ENCODE measurements at regions not wholly inside any gene's neighbourhood (a gene's known extent, or its start where the extent isn't known, plus 50 kb on each side); places are given as distances from the start of the nearest gene placed in this dataset.

DNA sequence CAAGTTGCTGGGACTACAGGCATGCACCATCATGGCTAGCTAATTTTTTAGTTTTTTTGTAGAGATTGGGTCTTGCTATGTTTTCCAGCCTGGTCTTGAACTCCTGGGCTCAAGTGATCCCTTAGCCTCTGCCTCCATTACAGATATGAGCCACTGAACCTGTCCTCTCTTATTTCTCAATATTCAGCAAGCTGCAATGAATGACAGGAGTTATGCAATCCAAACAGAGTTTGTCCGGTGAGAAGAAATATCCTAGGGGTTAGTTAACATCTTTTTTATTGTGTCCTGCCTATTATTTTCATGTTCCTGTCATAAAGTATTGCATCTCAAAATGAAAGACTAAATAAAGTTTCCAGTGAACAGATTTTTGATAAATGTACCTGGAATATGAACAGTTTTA lies 1161.4 kb downstream of the OTOL1 start:
- H3K4ac ChIP-seq (ENCODE audit: low read depth, low read length) = no peak overlapping the region
- no peak overlapping the region for H3K27ac ChIP-seq (ENCODE audit: low read depth, low read length)
- no peaks in the 10 kb centered on the region for H3K4me1 ChIP-seq (ENCODE audit: control insufficient read depth, low read depth, low read length)
- H3K27me3 ChIP-seq (ENCODE audit: insufficient read depth, low read length, poor library complexity) = no peaks in the 10 kb centered on the region
- no CpG with 5 or more reads among the region's 1 CpG for WGBS (ENCODE audit: extremely low coverage, insufficient coverage, low lambda C conversion rate)
- no peak overlapping the region for H2BK120ac ChIP-seq (ENCODE audit: low read depth, low read length)
- H3K23ac ChIP-seq (ENCODE audit: low read length) = no peak overlapping the region
- no peak overlapping the region for H4K5ac ChIP-seq (ENCODE audit: low read length)
- no peak overlapping the region for H3K18ac ChIP-seq (ENCODE audit: low read length)
- DNase-seq = no peak
- H3K4me2 ChIP-seq (ENCODE audit: low read length) = no peak overlapping the region
- no peak overlapping the region for H2BK15ac ChIP-seq (replicated peaks; ENCODE audit: low read depth)
- no peaks in the 10 kb centered on the region for H3K79me2 ChIP-seq (ENCODE audit: control insufficient read depth, insufficient read depth, low read length)
- H3K56ac ChIP-seq (ENCODE audit: low read length) = no peak overlapping the region
- H3K4me3 ChIP-seq (ENCODE audit: low read length) = no peak overlapping the region
- H3K36me3 ChIP-seq (ENCODE audit: control insufficient read depth, insufficient read depth, low read length) = no peaks in the 10 kb centered on the region
- no peak overlapping the region for H2BK5ac ChIP-seq (ENCODE audit: low read length)
- no peak overlapping the region for H4K8ac ChIP-seq (ENCODE audit: low read depth, low read length)
- H2AK5ac ChIP-seq (ENCODE audit: low read length) = no peak overlapping the region
- H3K79me1 ChIP-seq (ENCODE audit: low read length) = no peaks in the 10 kb centered on the region
- no peak overlapping the region for H3K9ac ChIP-seq (ENCODE audit: low read length)

DNA sequence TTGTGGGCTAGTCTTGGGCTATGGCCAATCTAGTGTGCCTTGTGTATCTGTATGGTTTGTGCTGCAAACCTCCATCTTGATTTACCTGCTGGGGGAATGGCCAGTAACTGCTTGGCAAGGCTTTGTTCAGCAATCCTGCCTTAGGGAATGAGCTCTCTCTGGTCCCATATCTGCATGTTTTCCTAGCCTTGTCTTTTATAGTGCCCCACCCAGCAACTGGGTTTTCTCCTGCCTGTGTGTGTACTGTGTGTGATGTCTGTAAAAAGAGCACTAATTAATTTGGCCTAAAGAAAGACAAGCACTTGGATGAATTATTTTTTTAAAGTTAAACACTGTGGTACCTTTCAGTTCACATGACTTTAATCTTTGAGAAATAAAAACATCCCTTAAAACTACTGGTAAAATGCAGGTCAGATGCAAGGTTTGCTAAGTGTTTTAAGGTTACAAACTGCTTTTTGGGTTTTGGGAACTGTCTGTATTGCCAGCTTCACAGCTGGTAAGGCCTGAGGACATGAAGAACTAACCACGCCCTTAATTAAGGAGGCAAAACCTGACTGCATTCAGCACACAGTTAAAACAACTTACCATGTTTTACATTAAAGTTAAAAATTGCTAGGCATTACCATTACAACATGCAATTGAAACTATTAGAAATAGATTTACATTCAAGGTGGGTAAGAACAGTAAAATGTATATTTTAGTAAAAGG lies 1169.2 kb downstream of the OTOL1 start:
- no peak overlapping the region for H3K4me2 ChIP-seq (ENCODE audit: low read length)
- no peak overlapping the region for H3K56ac ChIP-seq (ENCODE audit: low read length)
- no peak overlapping the region for H3K4me3 ChIP-seq (ENCODE audit: low read length)
- no peaks in the 10 kb centered on the region for H3K36me3 ChIP-seq (ENCODE audit: control insufficient read depth, insufficient read depth, low read length)
- no peak overlapping the region for H2AK5ac ChIP-seq (ENCODE audit: low read length)
- H3K9ac ChIP-seq (ENCODE audit: low read length) = no peak overlapping the region
- H3K4ac ChIP-seq (ENCODE audit: low read depth, low read length) = no peak overlapping the region
- no peak overlapping the region for H4K8ac ChIP-seq (ENCODE audit: low read depth, low read length)
- H4K5ac ChIP-seq (ENCODE audit: low read length) = no peak overlapping the region
- H2BK120ac ChIP-seq (ENCODE audit: low read depth, low read length) = no peak overlapping the region
- no peaks in the 10 kb centered on the region for H3K79me1 ChIP-seq (ENCODE audit: low read length)
- H3K27ac ChIP-seq (ENCODE audit: low read depth, low read length) = no peak overlapping the region
- no peak overlapping the region for H2BK15ac ChIP-seq (replicated peaks; ENCODE audit: low read depth)
- H3K79me2 ChIP-seq (ENCODE audit: control insufficient read depth, insufficient read depth, low read length) = no peaks in the 10 kb centered on the region
- no peaks in the 10 kb centered on the region for H3K27me3 ChIP-seq (ENCODE audit: insufficient read depth, low read length, poor library complexity)
- no peak for DNase-seq
- no peaks in the 10 kb centered on the region for H3K4me1 ChIP-seq (ENCODE audit: control insufficient read depth, low read depth, low read length)
- no peak overlapping the region for H2BK5ac ChIP-seq (ENCODE audit: low read length)
- H3K18ac ChIP-seq (ENCODE audit: low read length) = no peak overlapping the region
- H3K23ac ChIP-seq (ENCODE audit: low read length) = no peak overlapping the region
- no CpG with 5 or more reads among the region's 1 CpG for WGBS (ENCODE audit: extremely low coverage, insufficient coverage, low lambda C conversion rate)

DNA sequence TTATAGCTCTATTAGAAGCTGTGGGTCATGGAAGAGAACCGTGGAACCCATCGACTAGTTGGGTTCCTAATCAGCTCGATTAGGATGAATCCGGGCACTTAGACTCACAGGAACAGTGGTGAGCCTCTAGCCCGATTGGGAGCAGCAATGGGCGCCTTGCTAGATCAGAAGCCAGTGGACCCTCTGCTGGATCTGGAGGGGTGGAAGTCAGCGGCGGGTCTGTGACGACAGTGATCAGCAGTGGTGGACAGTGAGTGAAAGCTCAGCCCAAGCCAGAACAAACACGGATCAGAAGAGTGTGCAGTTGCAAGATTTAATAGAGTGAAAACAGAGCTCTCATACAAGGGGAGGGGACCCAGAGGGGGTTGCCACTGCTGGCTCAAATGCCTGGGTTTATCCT lies 1170.2 kb downstream of the OTOL1 start:
- H3K4me1 ChIP-seq (ENCODE audit: control insufficient read depth, low read depth, low read length) = no peaks in the 10 kb centered on the region
- no peak overlapping the region for H3K56ac ChIP-seq (ENCODE audit: low read length)
- no peak overlapping the region for H4K5ac ChIP-seq (ENCODE audit: low read length)
- no peak overlapping the region for H2AK5ac ChIP-seq (ENCODE audit: low read length)
- no peak overlapping the region for H3K4me2 ChIP-seq (ENCODE audit: low read length)
- no peaks in the 10 kb centered on the region for H3K79me1 ChIP-seq (ENCODE audit: low read length)
- H3K9ac ChIP-seq (ENCODE audit: low read length) = no peak overlapping the region
- H3K27ac ChIP-seq (ENCODE audit: low read depth, low read length) = no peak overlapping the region
- H3K23ac ChIP-seq (ENCODE audit: low read length) = no peak overlapping the region
- no peaks in the 10 kb centered on the region for H3K36me3 ChIP-seq (ENCODE audit: control insufficient read depth, insufficient read depth, low read length)
- H3K79me2 ChIP-seq (ENCODE audit: control insufficient read depth, insufficient read depth, low read length) = no peaks in the 10 kb centered on the region
- H3K18ac ChIP-seq (ENCODE audit: low read length) = no peak overlapping the region
- no peak for DNase-seq
- no peak overlapping the region for H2BK5ac ChIP-seq (ENCODE audit: low read length)
- no peak overlapping the region for H3K4me3 ChIP-seq (ENCODE audit: low read length)
- H2BK15ac ChIP-seq (replicated peaks; ENCODE audit: low read depth) = no peak overlapping the region
- H3K27me3 ChIP-seq (ENCODE audit: insufficient read depth, low read length, poor library complexity) = no peaks in the 10 kb centered on the region
- no CpG with 5 or more reads among the region's 10 CpGs for WGBS (ENCODE audit: extremely low coverage, insufficient coverage, low lambda C conversion rate)
- no peak overlapping the region for H2BK120ac ChIP-seq (ENCODE audit: low read depth, low read length)
- no peak overlapping the region for H3K4ac ChIP-seq (ENCODE audit: low read depth, low read length)
- no peak overlapping the region for H4K8ac ChIP-seq (ENCODE audit: low read depth, low read length)

DNA sequence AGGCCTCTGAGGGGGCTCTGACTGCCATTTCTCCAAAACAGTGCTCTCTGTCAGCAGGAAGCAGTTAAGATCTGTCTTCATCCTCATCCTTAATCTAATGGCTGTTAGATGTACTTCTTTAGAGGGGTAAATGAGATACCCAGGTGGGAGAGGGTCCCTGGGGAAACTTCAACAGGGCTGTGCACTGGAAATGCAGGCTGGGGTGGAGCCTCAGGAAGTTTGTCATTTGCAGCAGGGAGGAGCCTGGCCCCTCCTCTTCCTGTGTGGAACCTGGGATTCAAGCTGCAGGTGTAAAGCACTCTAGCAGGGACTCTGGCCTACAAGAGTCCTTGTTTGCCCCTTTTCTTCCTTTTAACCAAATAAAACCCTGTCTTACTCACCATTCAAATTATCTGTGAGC lies 1173.6 kb downstream of the OTOL1 start:
- DNase-seq = no peak
- no peak overlapping the region for H2BK15ac ChIP-seq (replicated peaks; ENCODE audit: low read depth)
- H3K79me1 ChIP-seq (ENCODE audit: low read length) = no peaks in the 10 kb centered on the region
- H2AK5ac ChIP-seq (ENCODE audit: low read length) = no peak overlapping the region
- H3K4me1 ChIP-seq (ENCODE audit: control insufficient read depth, low read depth, low read length) = no peaks in the 10 kb centered on the region
- H4K8ac ChIP-seq (ENCODE audit: low read depth, low read length) = no peak overlapping the region
- H3K4me3 ChIP-seq (ENCODE audit: low read length) = no peak overlapping the region
- no peak overlapping the region for H2BK5ac ChIP-seq (ENCODE audit: low read length)
- H3K27me3 ChIP-seq (ENCODE audit: insufficient read depth, low read length, poor library complexity) = no peaks in the 10 kb centered on the region
- H3K18ac ChIP-seq (ENCODE audit: low read length) = no peak overlapping the region
- no peak overlapping the region for H3K9ac ChIP-seq (ENCODE audit: low read length)
- H3K36me3 ChIP-seq (ENCODE audit: control insufficient read depth, insufficient read depth, low read length) = no peaks in the 10 kb centered on the region
- no peak overlapping the region for H3K27ac ChIP-seq (ENCODE audit: low read depth, low read length)
- no peak overlapping the region for H3K56ac ChIP-seq (ENCODE audit: low read length)
- H3K23ac ChIP-seq (ENCODE audit: low read length) = no peak overlapping the region
- no peak overlapping the region for H4K5ac ChIP-seq (ENCODE audit: low read length)
- no peaks in the 10 kb centered on the region for H3K79me2 ChIP-seq (ENCODE audit: control insufficient read depth, insufficient read depth, low read length)
- no peak overlapping the region for H2BK120ac ChIP-seq (ENCODE audit: low read depth, low read length)
- H3K4ac ChIP-seq (ENCODE audit: low read depth, low read length) = no peak overlapping the region
- no peak overlapping the region for H3K4me2 ChIP-seq (ENCODE audit: low read length)

DNA sequence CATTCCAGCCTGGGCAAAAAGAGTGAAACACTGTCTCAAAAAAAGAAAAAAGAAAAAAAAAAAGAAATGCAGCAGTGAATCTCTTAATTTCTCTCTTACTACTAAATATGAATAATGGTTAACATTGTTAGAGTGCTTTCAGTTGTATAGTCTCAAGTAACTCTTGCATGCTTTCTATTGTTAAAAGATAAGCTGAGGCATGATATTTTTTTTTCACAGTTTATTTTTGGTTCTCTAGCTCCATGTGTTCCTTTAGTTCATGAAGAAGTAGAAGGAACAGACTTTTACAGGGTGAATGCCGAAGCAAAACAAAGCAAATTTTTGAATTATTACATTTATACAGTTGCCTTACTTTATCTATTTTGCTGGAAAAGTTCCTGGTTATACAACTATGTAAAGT lies 1180.9 kb downstream of the OTOL1 start:
- Histone ChIP-seq H3K36me3 (ENCODE audit: control insufficient read depth, insufficient read depth, low read length) (no peaks in the 10 kb centered on the region), H3K4ac (ENCODE audit: low read depth, low read length) (no peak overlapping the region)

DNA sequence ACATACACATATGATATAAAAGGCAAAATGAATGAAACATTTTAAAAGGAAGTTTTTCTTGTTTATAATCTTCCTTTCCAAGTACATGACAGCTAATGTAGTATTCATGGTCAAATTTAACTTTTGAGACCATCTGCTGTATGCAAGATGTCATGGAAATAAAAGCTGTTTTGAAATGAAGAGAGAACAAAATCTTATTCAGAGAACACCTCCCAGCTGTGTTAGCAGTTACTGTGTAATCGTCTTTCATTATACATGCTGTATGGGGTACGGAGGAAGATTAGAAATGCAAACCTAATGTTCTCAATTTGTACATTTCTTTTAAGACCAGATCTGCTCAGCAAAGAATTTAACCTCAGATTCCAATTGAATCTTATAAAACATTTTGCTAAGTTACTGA lies 1182.3 kb downstream of the OTOL1 start:
- DNase-seq = no peak
- Histone ChIP-seq H3K18ac (ENCODE audit: low read length) (no peak overlapping the region), H2BK15ac (replicated peaks; ENCODE audit: low read depth) (no peak overlapping the region), H3K4me2 (ENCODE audit: low read length) (no peak overlapping the region), H3K4me1 (ENCODE audit: control insufficient read depth, low read depth, low read length) (no peaks in the 10 kb centered on the region), H3K9ac (ENCODE audit: low read length) (no peak overlapping the region), H3K4ac (ENCODE audit: low read depth, low read length) (no peak overlapping the region), H3K56ac (ENCODE audit: low read length) (no peak overlapping the region), H3K23ac (ENCODE audit: low read length) (no peak overlapping the region), H2BK120ac (ENCODE audit: low read depth, low read length) (no peak overlapping the region), H4K8ac (ENCODE audit: low read depth, low read length) (no peak overlapping the region), H3K36me3 (ENCODE audit: control insufficient read depth, insufficient read depth, low read length) (no peaks in the 10 kb centered on the region), H4K5ac (ENCODE audit: low read length) (no peak overlapping the region), H2BK5ac (ENCODE audit: low read length) (no peak overlapping the region), H3K79me1 (ENCODE audit: low read length) (no peaks in the 10 kb centered on the region), H3K27me3 (ENCODE audit: insufficient read depth, low read length, poor library complexity) (no peaks in the 10 kb centered on the region), H3K79me2 (ENCODE audit: control insufficient read depth, insufficient read depth, low read length) (no peaks in the 10 kb centered on the region), H3K4me3 (ENCODE audit: low read length) (no peak overlapping the region), H3K27ac (ENCODE audit: low read depth, low read length) (no peak overlapping the region), H2AK5ac (ENCODE audit: low read length) (no peak overlapping the region)
- WGBS (ENCODE audit: extremely low coverage, insufficient coverage, low lambda C conversion rate) = no CpG with 5 or more reads among the region's 2 CpGs

More for the DNA sequence above, 1180.9 kb downstream of the OTOL1 start:
- no peak overlapping the region for H3K23ac ChIP-seq (ENCODE audit: low read length)
- no peaks in the 10 kb centered on the region for H3K27me3 ChIP-seq (ENCODE audit: insufficient read depth, low read length, poor library complexity)
- H4K8ac ChIP-seq (ENCODE audit: low read depth, low read length) = no peak overlapping the region
- H3K4me3 ChIP-seq (ENCODE audit: low read length) = no peak overlapping the region
- no peak overlapping the region for H4K5ac ChIP-seq (ENCODE audit: low read length)
- H3K56ac ChIP-seq (ENCODE audit: low read length) = no peak overlapping the region
- H3K4me2 ChIP-seq (ENCODE audit: low read length) = no peak overlapping the region
- no peak overlapping the region for H3K27ac ChIP-seq (ENCODE audit: low read depth, low read length)
- H3K9ac ChIP-seq (ENCODE audit: low read length) = no peak overlapping the region
- DNase-seq = no peak
- H3K79me1 ChIP-seq (ENCODE audit: low read length) = no peaks in the 10 kb centered on the region
- H2AK5ac ChIP-seq (ENCODE audit: low read length) = no peak overlapping the region
- no CpG with 5 or more reads among the region's 1 CpG for WGBS (ENCODE audit: extremely low coverage, insufficient coverage, low lambda C conversion rate)
- H2BK5ac ChIP-seq (ENCODE audit: low read length) = no peak overlapping the region
- H2BK15ac ChIP-seq (replicated peaks; ENCODE audit: low read depth) = no peak overlapping the region
- no peak overlapping the region for H2BK120ac ChIP-seq (ENCODE audit: low read depth, low read length)
- no peak overlapping the region for H3K18ac ChIP-seq (ENCODE audit: low read length)
- H3K79me2 ChIP-seq (ENCODE audit: control insufficient read depth, insufficient read depth, low read length) = no peaks in the 10 kb centered on the region
- no peaks in the 10 kb centered on the region for H3K4me1 ChIP-seq (ENCODE audit: control insufficient read depth, low read depth, low read length)
